ENCODE measurements at regions not wholly inside any gene's neighbourhood (a gene's known extent, or its start where the extent isn't known, plus 50 kb on each side); places are given as distances from the start of the nearest gene placed in this dataset.
"Not testable (repeated sequence)": the region's sequence is repeated elsewhere in the genome, so short reads cannot be mapped to it uniquely, and the experiment has no call there.

- DNase-seq, result no peak
Measured at GRCh38 chr7:23938215-23938614, 228.2 kb downstream of the STK31 start.

- peak in 1 of 3 donors; percentile 25 for DNase-seq
Measured at GRCh38 chr7:23938937-23939552, 229.0 kb downstream of the STK31 start.

- not testable (repeated sequence) for DNase-seq
Measured at GRCh38 chr7:23939747-23940146, 229.7 kb downstream of the STK31 start.

- DNase-seq, result no peak
Measured at GRCh38 chr7:23941551-23941950, 231.5 kb downstream of the STK31 start.

DNA sequence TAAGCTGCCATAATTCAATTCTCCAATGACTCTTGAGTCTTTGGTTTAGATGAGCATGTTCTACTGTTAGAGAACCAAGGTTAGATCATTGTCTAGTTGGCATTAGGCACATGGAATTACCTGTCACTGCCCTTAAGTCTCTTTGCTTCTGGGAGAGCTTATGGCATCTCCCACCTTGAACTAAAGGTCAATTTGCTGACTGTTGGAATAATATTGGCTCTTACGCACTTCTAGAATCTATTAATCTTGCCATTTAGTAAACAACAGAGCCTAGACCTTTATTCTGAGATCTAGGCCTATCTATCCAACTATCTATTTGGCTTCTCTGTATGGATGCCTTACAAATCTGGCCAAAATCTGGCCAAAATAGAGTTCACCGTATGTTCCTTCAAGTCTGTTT, 232.0 kb downstream of the STK31 start:
- DNase-seq, result no peak

- DNase-seq, result no peak
Measured at GRCh38 chr7:23944131-23944530, 234.1 kb downstream of the STK31 start.

- no peak for DNase-seq
Measured at GRCh38 chr7:23945472-23945871, 235.5 kb downstream of the STK31 start.

- no peak for DNase-seq
Measured at GRCh38 chr7:23955145-23955544, 245.1 kb downstream of the STK31 start.

- DNase-seq, result no peak
Measured at GRCh38 chr7:23955600-23956149, 245.7 kb downstream of the STK31 start.

DNA sequence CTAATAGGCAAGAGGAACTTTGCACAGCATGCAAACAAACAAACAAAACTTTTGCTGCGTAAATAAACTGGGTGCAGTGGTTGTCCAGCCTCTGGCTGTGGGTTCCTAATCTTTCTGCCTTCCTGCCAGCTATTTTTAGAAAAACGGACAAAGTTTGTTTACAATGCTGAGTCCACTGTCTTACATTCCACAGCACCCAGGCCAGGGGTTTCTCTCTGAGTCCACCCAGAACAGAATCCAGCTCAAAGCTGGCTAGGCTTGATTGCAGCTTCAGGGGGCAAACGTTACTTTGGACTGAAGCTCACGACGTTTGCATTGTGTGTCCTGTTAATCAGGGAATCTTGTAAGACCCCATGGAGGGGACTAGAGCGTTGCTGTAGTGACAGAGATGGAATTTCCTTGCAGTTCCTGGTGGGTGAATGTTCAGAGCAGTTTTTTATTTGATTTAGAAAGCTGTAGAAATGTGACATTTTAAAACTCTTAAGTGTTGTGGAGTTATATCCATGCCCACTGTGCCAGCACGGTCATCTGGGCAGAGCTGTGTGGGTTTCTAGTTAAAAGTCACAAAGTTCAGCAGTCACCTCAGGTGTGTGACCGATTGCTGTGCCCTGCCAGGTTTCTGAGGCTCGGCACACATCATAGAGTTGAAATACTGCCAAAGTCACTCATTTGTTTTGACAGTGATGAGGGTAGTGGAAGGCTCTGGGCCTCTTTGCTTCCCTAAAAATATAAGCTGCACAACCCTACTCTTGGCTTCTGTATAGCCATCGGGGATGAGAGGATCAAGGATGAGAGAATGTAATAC, 247.0 kb downstream of the STK31 start:
- DNase-seq, result no peak

DNA sequence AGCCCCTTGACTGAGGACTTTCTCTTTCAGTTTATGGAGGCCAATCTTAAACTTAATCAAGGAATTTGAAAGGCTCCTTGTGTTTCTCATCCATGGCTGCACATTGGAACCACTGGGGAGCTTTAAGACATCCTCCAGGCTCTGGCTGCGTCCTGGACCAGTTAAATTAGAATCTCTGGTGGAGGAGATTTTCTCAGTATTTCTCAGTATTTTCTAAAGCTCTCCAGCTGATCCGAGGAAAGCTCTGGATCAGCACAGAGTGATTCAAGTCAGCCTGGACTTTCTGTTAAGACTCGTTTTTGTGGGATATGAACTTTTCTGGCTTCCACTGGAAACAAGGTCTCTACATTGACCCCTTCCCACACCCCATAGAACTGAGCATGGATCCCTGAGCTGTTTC, 249.8 kb downstream of the STK31 start:
- DNase-seq, result no peak

DNA sequence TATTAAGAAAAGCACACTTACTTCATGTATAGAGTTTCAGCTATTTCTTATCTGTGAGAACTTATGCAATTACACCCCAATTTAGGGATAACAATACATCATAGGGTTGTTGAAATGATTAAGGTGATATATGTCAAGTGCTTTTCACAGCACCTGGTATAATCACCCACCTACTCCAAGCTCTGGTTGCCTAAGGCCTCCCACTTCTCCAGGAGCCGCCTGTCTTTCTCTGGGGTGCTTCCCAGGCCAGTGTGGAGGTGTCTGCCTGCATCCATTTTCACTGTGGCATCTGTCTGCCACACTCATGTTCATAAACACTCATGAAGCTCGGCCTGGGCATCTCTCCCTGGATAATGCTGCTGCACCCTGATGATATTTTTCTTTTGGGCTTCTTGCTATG, 250.3 kb downstream of the STK31 start:
- no peak for DNase-seq

- peak in 2 of 3 donors; percentile 12 to 56 for DNase-seq
Measured at GRCh38 chr7:23963461-23964165, 253.6 kb downstream of the STK31 start.

GRCh38 chr7:23964715-23965114, 254.7 kb downstream of the STK31 start:
- DNase-seq, result no peak

- DNase-seq, result no peak
Measured at GRCh38 chr7:23965296-23965695, 255.3 kb downstream of the STK31 start.

DNA sequence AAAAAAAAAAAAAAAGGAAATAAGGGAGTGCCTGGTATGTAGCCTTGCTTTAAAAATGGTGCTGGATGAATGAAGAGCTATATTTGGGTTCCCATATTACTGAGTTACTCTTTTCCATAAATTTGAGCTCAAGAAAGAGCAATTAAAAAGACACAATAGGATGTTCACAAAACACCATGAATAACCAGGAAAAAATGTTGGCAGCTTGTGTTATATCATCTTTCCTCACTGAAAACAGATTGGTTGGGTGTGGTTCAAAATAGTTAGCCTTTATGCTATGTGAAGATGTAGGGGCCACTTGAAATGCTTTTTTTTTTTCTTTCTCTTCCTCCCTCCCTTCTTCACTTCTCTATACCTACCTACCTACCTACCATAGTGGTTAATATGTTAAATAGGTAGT, 256.9 kb downstream of the STK31 start:
- peak in 1 of 3 donors; percentile 45 for DNase-seq

- DNase-seq, result peak in 1 of 3 donors; percentile 33
Measured at GRCh38 chr7:23967949-23968599, 258.1 kb downstream of the STK31 start.

- peak in 1 of 3 donors; percentile 64 for DNase-seq
Measured at GRCh38 chr7:23968791-23969190, 258.8 kb downstream of the STK31 start.

DNA sequence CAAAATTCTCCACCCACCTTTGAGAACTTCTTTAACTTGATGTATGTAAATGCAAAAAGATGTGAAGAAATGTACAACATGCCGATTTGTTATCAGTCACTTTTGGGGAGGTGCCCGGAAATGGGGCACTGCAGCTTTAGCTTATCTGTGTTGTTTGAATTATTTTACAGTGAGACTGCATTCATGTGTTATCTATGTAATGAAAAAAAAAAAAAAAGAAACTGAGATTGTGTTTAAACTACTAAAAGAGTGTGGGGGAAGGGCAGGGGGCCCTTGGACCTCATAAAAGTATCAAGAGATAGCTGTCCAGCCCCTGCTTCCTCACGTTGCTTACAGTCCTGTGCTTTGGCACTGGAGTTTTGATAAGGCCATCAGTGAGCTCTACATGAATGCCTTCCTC, 259.4 kb downstream of the STK31 start:
- no peak for DNase-seq

GRCh38 chr7:23970193-23970592, 260.2 kb downstream of the STK31 start:
- no peak for DNase-seq

- DNase-seq, result peak in 1 of 3 donors; percentile 22
Measured at GRCh38 chr7:23971031-23971430, 261.0 kb downstream of the STK31 start.

DNA sequence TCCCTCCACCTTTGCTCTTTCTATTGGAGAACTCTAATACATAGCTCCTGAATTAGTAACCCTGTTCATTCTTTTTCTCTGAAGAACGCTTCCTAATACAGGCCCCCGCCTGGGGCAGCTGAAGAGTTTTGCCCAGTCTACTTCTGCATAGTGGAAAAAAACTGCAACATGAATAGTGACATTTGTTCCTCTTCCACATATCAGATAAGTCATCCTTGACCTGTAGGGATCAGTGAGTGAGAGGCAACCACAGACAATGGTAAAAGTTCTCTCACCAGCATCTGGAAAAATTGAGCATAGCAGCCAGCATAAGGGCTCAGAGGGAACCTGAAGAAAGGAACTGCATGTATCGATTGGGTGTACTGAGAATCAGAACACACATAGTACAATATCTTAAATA, 262.0 kb downstream of the STK31 start:
- DNase-seq, result no peak
